ENCODE measurements at regions not wholly inside any gene's neighbourhood (a gene's known extent, or its start where the extent isn't known, plus 50 kb on each side); places are given as distances from the start of the nearest gene placed in this dataset.
"Not testable (repeated sequence)": the region's sequence is repeated elsewhere in the genome, so short reads cannot be mapped to it uniquely, and the experiment has no call there.

DNA sequence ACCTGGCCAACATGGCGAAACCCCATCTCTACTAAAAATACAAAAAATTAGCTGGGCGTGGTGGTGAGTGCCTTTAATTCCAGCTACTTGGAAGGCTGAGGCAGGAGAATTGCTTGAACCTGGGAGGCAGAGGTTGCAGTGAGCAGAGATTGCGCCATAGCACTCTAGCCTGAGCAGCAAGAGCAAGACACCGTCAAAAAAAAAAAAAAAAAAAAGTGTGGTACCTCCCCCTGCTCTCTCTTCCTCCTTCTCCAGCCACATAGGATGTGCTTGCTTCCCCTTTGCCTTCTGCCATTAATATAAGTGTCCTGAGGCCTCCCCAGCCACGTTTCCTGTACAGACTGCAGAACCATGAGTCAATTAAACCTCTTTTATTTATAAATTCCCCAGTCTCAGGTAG is 226.8 kb downstream of the CYP26B1 start:
- FAIRE-seq = not testable (repeated sequence)

DNA sequence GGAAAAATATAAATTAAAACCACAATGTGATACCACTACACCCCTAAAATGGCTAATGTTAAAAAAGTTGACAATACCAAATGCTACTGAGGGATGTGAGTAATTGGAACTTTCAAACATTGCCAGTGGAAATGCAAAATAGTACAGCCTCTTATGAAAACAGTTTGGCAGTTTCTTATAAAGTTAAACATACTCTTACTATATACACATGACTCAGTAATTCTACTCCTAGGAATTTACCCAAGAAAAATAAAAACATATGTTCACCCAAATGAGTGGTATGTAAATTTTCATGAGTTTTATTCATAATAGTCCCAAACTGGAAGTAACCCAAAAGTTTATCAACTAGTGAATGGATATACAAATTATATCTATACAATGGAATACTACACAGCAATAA is 228.0 kb downstream of the CYP26B1 start:
- FAIRE-seq = no peak

DNA sequence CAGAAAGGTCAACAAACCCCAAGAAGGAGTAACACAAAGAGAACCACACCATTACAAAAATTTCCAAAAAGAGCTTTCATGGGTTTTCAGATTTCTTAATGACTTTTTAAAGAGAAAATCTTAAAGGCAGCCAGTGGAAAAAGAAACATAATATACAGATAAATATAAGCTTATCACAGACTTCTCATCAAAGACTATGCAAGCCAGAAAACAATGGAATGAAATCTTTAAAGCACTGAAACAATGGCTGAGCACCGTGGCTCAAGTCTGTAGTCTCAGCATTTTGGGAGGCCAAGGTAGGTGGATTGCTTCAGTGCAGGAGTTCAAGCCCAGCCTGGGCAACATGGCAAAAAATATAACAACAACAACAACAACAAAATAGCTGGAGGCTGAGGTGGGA is 237.4 kb downstream of the CYP26B1 start:
- FAIRE-seq = no peak

DNA sequence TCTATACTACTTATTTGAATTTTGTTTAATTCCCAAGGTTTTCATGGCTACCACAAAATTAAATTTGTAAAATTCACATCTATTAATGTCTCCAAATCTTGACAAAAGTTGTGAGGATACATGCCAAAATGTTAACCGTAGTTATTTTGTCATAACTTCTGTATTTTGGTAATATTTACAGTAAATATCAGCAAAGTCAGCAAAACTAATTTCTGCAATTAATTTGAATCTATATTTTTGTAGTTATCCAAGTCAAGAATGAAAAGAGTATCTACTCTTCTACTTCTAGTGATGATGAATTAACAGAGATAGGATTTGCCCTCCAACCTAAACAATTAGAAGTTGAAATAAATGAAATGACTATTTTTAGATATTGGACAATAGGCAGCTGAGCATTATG is 238.9 kb downstream of the CYP26B1 start:
- FAIRE-seq = no peak

DNA sequence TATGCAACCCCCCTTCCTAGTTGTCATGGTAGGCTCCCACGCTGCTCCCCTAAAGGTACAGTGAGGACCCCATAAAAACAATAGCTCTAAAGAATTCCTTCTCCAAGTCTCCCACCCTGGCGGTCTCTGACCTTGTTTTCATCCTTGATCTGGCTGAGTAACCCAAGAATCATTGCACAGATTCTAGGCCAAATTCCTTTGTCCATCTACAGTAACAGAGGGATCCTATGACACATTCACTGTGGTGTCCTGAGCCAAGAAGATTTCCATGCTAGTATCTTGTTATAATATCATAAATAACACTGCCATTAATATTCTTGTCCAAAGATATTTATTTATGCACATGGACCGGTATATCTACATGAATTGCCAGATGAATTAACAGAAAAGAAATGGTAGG is 240.2 kb downstream of the CYP26B1 start:
- no peak for FAIRE-seq

DNA sequence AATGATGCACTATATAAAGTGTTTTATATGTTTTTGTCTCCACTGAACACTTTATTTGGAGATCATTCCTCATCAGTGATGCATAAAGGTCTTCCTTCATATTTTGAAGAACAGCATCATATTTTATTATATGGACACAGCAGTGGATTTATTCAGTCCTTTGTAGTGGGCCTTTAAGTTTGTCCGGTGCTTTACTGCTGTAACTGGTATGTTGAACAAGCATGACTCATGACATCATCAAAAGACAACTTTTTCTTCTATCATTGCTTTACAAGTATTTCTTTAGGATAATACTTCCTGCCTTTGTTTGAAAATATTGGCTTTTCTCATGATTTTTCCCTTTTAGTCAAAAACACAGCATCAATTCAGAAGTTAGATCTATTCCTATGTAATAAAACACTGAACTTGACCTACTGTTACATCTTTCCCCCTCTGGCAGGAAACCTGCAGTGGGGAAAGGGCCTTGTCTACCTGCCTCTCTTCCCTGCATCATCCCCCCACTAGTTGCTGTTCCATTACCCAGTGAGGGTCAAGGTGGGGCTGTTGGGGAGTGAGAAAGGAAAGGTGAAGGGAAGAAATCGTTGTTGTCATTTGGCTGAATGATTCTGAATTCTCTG is 241.2 kb downstream of the CYP26B1 start:
- no peak for FAIRE-seq

DNA sequence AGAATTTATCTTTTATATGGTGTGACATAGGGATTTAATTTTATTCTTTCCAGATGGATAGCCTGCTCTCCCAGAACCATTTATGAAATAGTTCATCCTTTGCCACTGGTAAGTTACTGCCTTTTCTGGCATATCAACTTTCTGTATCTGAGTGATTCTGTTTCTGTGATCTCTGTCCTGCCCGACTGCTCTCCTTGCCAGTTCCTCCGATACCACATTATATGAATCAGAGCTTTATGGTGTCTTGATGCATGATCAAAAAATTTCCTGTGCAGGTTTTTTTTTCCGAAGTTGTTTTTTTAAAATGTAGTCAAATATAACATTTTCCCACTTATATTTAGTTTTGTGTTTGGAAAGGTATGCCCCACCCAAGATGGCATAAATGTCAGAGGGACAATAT is 242.5 kb downstream of the CYP26B1 start:
- FAIRE-seq = no peak

DNA sequence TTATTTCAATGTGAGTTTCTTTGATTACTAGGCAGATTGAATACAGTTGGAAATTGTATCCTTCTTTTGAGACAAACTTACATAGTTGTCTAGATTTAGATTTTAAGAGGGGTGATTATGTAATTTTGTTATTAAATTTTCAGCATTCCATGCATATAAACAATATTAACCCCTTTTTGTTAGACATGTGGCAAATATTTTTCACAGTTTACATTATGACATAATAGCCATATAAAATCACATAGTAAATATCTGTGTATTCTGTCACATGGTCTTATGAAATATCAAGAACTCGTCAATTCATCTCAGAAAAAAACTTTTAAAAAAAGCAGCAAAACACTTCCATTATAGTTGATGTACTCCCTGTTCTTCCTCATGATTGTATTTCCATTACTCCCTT is 243.8 kb downstream of the CYP26B1 start:
- FAIRE-seq = no peak

DNA sequence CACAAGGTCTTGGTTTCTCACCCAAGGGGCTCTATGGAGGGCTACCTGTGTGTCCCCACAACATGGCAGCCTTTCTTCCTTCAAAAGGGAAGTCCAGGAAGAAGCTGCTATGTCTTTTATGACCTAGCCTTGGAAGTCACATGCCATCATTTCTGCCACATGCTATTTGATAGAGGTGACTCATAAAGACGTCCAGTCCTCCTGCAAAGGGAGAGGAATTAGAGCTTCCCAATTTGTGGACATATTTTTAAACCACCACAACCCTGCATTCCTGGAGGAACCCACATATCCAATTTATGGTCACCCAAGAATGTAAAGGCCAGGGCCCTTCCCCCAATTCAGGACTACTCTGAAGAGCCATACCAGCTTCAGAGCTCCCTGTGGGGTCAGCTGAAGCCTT is 246.2 kb downstream of the CYP26B1 start:
- no peak for FAIRE-seq

DNA sequence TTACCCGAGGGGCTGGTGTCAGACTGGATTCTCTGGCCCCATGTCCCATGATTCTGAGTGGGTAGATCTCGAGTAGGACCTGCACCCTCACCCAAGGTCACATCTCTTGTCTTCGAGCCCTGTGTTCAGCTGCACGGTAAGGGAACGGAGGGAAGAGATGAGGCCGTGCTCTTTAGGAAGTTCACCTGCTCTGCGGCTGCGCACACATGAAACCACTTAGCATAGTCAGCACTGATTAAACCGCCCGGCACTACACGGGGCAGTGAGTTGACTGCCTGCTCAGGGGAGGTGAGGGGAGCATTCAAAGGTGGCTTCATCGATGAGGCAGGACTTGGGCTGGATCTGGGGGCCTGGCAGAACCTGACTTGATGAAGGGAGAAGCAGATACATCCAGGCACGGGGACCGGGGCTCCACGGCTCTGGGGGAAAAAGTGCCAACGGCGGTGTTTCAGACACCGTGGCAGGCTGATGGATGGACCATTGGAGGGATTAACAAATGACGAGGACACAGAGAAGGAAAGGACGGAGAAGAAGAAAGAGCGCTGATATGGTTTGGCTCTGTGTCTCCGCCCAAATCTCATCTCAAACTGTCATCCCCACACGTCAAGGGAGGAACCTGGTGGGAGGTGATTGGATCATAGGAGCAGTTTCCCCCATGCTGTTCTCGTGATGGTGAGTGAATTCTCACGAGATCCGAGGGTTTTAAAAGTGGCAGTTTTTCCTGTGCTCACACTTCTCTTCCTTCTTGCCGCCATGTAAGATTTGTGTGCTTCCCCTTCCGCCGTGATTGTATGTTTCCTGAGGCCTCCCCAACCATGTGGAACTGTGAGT is 248.6 kb downstream of the CYP26B1 start:
- FAIRE-seq = no peak

DNA sequence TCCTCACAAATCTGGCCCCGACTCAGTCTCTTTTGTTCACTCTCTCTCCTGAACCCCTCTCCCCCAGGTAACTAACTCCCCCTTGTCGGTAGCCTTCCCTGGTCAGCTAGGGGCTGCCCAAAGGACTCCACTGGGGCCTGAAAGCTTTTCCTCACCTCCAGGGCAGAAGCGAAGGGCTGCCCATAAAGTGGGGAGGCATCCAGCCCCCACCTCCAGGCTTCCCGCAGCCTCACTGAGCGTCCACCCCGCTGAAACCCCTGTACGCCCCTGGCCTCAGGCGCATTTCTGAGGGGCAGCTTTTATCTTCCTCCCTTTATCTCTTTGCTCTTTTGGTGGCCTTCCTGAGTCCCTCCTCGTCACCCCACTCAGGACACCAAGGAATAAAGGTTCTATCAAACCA is 249.3 kb downstream of the CYP26B1 start:
- no peak for FAIRE-seq

DNA sequence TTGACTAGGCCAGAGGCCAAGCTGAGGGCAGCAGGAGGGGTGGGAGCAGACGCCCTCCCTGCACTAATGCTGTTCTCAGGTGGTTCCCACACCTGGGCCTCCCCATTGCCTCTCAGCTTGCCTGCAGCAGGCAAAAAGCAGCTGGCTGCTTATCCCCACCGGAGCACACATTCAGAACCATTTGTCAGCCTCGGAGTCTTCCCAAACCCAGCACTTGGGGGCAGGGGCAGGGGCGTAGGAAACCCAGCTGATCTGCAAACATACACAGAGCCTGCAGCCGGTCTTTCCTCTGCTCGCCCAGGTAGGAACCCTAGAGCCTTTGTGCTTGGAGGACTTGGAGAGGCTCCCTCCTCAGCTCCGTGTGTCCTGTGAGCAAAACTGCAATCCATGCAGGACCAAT is 249.8 kb downstream of the CYP26B1 start:
- no peak for FAIRE-seq

DNA sequence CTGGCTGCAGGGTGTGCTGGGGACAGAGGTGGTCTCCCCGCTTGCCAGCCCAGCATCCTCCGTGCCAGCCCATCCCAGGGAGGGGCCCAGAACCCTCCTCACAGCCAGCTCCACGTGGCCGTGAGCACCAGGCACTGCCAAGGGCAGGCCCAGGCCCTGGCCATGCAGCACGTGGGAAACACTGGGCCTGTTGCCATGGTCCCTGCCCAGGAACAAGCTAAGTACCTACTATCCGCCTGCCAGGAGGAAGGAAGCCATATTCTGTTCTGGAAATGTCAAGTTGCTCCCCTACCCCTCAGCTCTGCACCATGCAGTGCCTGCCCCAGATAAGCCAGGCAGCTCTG is 250.6 kb downstream of the CYP26B1 start:
- no peak for FAIRE-seq

DNA sequence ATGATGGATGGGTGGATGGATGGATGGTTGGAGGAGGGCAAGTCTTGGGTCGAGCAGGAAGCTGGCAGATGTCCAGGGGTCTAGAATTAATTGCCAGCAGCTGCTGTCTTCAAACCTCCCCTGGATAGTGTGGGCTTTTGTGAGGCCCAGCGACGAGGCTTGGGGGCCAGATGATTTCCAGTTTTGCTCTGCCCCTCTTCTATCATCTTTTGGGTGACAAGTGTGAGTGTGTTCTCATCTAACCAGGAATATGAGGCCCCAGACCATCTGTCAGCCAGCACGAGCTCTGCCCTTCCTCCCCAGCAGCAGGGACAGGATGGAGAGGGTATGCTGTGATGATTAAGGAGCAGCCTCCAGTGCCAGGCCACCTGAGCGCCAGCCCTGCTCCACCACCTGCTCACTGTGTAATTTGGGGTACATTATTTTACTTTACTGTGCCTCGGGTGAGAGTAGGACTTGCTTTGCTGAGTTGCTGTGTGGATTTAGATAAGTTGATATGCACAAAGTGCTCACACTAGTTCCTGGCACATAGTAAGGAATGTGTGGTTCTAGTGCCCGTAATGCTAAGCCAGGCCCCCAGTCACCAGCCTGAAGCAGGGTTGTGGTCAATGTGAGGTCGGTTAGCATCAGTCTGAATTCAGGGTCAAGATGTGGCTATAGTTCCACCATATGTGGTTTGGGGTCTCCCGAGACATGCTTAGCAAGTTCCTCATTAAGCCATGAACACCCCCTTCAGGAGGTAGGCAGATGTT is 251.1 kb downstream of the CYP26B1 start:
- no peak for FAIRE-seq

DNA sequence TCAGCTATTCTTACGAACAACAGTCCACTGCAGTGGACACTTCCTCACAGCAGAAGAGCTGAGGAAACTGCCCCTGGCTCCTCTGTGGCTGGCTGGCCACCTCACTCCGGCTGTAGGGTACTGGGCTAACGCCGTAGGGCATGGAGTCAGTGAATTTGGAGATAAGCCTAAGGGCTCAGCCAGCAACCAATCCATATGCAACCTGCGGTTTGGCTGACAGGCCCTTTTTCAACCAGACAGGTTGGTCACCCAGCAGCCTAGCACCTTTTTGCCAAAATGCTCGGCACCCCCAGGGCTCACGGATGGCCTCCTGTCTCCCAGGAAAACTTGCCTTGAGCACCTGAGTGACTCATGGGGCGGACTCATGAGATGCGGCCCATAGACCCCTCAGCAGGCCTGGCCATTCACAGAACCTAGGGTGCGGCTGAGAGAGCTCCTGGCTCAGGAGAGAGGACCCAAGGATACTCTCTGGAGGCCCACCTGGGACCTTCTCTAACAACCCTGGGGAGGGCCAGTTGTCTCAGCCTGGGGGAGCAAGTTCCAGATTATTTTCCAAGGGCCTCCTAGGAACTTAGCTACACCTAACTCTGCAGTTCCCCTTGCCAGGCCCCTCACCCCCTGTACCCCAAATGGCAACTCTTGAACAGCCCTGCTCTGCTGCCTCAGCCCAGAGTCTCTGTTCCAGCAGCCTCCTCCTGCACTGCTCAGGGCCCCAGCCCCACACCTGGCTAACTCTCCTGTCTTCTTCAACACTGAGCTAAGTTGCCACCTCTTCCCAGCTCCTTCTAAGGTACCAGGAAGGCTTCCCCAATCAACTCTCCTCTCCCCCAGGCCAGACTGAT is 252.1 kb downstream of the CYP26B1 start:
- FAIRE-seq = no peak

DNA sequence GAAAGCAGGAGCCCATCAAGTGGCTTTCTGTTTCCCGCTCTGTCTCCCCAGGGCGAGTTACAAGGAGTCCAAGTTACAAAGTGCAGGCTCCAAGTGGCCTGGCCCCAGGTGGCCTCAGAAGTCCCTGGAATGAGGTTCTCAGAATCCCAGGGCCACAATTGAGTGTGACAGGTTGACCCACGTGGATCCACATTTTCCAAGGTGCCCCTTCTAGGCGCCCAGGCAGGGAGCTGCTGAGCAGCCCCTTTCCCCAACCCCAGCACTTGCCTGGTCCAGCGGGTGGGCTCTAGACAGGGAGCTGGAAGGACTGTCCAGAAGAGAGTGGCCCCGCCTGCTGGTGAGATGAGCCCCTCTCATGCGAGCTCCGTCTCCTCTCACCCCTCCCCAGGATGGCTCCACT is 253.4 kb downstream of the CYP26B1 start:
- FAIRE-seq = no peak

DNA sequence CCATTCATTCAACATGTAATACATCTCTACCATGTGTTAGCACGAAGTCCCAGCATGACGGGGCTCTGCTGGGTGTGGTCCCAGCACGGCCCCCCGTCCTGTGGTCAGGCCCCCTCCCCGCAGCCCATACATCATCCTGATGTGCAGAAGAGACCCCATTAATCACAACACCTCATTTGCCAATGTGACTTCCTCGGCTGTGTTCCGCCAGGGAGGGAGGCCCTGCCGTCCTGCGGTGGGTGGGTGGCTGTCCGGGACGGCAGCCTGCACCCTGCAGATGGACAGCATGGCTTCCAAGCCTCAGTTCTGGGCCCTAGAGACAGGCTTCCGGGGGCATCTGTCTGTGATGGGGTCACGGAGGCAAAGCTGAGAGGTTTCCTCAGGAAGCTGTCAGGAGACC is 254.0 kb downstream of the CYP26B1 start:
- FAIRE-seq = no peak

DNA sequence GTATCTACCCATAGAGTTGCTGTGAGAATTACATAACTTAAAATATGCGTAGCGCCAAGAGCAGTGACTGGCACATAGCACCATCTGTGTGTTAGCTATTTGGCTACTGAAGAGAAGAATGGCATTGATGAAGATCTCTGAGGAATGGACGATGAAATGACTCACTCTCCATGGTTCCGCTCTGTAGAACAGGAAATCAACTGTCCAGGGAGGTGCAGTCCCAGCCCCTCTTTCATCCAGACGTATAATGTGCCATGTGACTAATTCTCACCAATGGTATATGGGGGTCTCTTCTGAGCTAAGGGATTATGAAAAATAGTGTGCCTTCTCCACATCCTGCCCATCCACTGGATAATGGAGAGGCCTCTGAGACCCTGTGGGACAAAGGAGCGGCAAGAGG is 254.8 kb downstream of the CYP26B1 start:
- FAIRE-seq = no peak

DNA sequence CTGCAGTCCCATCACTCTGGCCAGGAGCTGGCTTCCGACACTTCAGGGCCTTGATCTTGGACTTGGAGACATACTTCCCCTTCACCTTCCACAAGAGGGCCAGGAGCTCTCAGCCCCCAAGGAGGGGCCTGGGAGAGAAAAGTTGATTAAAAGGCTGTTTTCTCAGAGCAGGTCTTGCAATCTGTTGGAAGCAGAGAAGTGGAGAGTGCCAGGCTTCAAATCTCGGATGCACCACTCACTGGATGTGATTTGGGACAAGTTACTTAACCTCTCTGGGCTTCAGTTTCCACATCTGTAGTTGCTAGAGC is 255.3 kb downstream of the CYP26B1 start:
- FAIRE-seq = no peak

DNA sequence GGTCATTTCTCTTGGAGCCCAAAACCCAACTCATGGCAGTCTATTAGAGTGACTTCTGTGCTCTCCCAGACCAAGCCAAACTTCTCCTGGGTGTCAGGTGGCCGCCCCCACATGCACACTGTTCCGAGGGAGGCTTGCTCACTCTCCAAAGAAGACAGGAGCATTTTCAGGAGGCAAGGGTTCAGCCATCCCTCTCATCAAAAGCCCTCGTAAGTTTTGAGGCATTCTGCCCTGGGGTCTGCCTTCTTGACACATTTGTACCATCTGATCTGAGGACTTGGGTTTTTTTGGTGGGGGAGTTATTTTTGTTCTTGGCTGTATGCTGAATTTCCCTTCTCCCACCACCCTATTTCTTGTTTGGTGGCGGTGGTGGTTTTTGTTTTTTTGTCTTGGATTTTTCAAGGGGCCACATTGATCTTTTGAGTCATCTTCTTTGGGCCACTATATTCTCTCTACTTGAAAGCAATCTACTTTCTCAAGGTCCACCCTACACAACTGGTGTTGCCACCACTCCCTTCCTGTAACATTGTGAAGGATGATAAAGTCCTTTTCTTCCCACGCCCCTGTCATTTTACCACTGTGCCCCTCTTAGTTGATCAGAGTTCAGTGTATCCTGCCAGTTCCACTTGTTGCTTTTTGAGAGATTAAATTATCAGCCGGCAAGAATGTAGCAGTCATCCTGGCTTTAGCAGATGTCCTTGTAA is 255.8 kb downstream of the CYP26B1 start:
- FAIRE-seq = no peak

DNA sequence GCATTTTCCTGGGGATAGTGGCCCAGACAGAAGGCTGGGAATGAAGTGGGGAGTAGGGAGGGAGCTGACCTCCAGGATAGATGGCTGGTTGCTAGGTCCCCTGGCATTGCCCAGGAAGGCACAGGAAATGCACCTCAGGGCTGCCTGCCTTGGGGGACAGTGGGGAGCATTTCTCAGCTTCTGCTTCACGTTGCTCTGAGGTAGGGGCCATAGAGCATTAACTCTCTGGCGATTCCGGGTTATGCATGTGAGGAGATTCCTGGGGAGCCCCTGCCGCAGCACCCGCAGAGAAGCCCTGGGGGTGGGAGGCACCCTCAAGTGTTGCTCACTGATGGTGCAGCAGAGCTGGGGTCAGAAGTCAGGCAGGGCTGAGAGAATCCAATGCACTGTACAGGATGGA is 256.5 kb downstream of the CYP26B1 start:
- no peak for FAIRE-seq

Measured in colon (tissue), 2 donors.